ENCODE measurements at regions not wholly inside any gene's neighbourhood (a gene's known extent, or its start where the extent isn't known, plus 50 kb on each side); places are given as distances from the start of the nearest gene placed in this dataset.

DNA sequence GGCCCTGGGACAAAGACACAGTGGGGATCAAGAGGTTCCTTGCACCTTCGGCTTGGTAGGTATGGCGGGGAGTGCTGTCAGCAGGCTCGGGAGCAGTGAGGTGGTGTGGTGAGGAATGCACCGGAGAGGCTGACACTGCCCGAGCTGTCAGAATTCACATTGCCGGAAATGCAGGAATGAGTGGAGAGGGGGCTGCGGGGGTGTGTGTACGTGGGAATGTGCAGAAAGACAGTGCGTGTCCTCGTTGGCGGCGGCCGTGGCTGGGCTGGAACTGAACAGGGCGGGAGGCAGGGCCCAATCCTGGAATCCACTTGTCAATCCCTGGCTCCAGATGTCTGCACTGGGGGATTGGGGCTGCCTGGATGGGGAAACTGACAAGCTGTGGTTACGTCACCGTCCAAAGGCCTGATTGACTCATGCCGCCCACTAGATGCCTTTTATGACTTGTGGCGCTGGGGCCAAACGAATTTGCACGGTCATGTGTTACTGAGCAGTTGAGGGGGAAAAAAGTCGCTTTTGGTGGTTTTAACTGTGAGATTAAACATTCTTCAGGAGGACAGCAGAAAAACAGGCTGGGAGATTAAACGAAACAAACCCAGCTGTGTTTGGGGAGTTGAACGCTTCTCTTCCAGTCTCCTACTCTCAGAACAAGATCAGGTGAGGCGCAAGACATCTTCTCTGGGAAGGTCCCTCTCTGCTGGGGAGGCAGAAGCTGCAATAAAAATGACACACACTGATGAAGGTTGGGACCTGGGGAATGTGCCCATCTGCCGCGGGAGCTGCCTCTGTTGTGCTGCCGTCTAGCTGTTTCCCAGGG, 189.4 kb upstream of the GLI2 start (continued):
- TF ChIP-seq, protein P1, sequence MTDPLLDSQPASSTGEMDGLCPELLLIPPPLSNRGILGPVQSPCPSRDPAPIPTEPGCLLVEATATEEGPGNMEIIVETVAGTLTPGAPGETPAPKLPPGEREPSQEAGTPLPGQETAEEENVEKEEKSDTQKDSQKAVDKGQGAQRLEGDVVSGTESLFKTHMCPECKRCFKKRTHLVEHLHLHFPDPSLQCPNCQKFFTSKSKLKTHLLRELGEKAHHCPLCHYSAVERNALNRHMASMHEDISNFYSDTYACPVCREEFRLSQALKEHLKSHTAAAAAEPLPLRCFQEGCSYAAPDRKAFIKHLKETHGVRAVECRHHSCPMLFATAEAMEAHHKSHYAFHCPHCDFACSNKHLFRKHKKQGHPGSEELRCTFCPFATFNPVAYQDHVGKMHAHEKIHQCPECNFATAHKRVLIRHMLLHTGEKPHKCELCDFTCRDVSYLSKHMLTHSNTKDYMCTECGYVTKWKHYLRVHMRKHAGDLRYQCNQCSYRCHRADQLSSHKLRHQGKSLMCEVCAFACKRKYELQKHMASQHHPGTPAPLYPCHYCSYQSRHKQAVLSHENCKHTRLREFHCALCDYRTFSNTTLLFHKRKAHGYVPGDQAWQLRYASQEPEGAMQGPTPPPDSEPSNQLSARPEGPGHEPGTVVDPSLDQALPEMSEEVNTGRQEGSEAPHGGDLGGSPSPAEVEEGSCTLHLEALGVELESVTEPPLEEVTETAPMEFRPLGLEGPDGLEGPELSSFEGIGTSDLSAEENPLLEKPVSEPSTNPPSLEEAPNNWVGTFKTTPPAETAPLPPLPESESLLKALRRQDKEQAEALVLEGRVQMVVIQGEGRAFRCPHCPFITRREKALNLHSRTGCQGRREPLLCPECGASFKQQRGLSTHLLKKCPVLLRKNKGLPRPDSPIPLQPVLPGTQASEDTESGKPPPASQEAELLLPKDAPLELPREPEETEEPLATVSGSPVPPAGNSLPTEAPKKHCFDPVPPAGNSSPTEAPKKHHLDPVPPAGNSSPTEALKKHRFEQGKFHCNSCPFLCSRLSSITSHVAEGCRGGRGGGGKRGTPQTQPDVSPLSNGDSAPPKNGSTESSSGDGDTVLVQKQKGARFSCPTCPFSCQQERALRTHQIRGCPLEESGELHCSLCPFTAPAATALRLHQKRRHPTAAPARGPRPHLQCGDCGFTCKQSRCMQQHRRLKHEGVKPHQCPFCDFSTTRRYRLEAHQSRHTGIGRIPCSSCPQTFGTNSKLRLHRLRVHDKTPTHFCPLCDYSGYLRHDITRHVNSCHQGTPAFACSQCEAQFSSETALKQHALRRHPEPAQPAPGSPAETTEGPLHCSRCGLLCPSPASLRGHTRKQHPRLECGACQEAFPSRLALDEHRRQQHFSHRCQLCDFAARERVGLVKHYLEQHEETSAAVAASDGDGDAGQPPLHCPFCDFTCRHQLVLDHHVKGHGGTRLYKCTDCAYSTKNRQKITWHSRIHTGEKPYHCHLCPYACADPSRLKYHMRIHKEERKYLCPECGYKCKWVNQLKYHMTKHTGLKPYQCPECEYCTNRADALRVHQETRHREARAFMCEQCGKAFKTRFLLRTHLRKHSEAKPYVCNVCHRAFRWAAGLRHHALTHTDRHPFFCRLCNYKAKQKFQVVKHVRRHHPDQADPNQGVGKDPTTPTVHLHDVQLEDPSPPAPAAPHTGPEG (CRISPR knock-in tag; IDR thresholded peaks at IDR 0.05), result peak; percentile 77; the same call in 1 of the 2 replicates
- TF ChIP-seq FOSL2 (CRISPR knock-in tag; IDR thresholded peaks at IDR 0.05) (peak; percentile 95), SRSF4 (IDR thresholded peaks at IDR 0.05; ENCODE audit: low read depth, low read length, poor library complexity, severe bottlenecking) (no peak), ZNF563 (CRISPR knock-in tag; IDR thresholded peaks at IDR 0.05) (peak; percentile 76; the same call in 1 of the 2 replicates), TCF12 (IDR thresholded peaks at IDR 0.05) (no peak), TCF12 (CRISPR knock-in tag; IDR thresholded peaks at IDR 0.05) (peak; percentile 81; the same call in 1 of the 2 replicates), CBX2 (IDR thresholded peaks at IDR 0.05; ENCODE audit: low read depth, low read length) (no peak), CBX2 (CRISPR knock-in tag; IDR thresholded peaks at IDR 0.05; ENCODE audit: low read depth) (0 out of 2 replicates have a peak, but pooled peaks have one; percentile 61), ZNF589 (CRISPR knock-in tag; conservative IDR thresholded peaks at IDR 0.05) (peak; percentile 87; the same call in 1 of the 2 replicates), ESRRA (CRISPR knock-in tag; IDR thresholded peaks at IDR 0.05; ENCODE audit: low read depth) (peak; percentile 70)
- TF ChIP-seq, protein P2, sequence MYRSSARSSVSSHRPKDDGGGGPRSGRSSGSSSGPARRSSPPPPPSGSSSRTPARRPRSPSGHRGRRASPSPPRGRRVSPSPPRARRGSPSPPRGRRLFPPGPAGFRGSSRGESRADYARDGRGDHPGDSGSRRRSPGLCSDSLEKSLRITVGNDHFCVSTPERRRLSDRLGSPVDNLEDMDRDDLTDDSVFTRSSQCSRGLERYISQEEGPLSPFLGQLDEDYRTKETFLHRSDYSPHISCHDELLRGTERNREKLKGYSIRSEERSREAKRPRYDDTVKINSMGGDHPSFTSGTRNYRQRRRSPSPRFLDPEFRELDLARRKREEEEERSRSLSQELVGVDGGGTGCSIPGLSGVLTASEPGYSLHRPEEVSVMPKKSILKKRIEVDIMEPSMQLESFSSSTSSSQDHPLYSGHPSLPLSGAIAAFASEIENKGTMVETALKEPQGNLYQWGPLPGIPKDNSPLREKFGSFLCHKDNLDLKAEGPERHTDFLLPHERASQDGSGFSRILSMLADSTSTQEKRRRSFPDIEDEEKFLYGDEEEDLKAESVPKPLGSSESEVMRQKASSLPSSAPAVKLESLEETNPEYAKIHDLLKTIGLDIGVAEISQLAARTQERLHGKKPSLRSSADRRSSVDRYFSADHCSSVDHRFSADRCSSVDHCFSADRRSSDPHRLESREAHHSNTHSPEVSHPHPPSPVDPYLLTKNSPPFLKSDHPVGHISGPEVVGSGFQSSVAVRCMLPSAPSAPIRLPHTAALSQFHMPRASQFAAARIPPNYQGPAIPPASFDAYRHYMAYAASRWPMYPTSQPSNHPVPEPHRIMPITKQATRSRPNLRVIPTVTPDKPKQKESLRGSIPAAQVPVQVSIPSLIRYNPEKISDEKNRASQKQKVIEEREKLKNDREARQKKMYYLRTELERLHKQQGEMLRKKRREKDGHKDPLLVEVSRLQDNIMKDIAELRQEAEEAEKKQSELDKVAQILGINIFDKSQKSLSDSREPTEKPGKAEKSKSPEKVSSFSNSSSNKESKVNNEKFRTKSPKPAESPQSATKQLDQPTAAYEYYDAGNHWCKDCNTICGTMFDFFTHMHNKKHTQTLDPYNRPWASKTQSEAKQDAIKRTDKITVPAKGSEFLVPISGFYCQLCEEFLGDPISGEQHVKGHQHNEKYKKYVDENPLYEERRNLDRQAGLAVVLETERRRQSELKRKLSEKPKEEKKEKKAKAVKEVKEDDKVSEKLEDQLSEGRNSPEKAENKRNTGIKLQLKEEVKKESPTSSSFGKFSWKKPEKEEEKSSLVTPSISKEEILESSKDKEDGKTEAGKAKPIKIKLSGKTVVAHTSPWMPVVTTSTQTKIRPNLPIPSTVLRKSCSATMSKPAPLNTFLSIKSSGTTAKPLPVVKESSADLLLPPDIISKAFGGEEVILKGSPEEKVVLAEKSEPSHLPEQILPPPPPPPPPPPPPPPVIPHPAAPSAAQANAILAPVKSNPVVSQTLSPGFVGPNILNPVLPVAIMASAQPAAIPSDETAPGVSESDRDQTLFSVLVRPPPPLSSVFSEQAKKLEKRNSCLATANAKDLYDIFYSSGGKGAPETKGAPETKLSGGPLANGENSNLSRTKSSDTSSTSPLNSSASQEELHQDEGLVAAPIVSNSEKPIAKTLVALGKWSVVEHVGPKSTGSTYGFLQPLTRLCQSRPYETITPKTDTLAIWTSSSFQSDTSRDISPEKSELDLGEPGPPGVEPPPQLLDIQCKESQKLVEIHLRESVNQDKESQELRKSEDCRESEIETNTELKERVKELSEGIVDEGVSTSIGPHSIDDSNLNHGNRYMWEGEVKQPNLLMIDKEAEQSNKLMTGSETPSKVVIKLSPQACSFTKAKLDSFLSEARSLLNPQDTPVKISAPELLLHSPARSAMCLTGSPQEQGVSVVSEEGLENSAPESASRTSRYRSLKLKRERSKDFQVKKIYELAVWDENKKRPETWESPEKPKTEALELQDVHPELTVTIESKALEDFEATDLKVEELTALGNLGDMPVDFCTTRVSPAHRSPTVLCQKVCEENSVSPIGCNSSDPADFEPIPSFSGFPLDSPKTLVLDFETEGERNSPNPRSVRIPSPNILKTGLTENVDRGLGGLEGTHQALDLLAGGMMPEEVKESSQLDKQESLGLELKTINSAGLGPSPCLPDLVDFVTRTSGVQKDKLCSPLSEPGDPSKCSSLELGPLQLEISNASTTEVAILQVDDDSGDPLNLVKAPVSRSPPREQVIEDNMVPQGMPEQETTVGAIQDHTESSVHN (CRISPR knock-in tag; IDR thresholded peaks at IDR 0.05), result peak; percentile 77; the same call in 1 of the 2 replicates
